Panc1 (cell line): ENCODE measurements at regions not wholly inside any gene's neighbourhood (a gene's known extent, or its start where the extent isn't known, plus 50 kb on each side); places are given as distances from the start of the nearest gene placed in this dataset.

Experiments
- ATAC-seq: fragments of 200-7000 bp; cut with Tn5 transposase; 2 replicates; pipeline ENCODE4 v1.9.1; 2020; ENCODE audit warnings: mild to moderate bottlenecking, moderate library complexity
- BruUV-seq: library from RNA; stranded (reverse); fragments of 400-500 nt; replicated peaks from 2 replicates; lab custom pipeline; 2021; lab: Mats Ljungman, UMichigan
- CTCF ChIA-PET: fragments of 300-600 bp; sonication (Branson Sonifier 250); formaldehyde crosslinking; loops from one replicate; lab custom pipeline; 2022; ENCODE audit warnings: antibody characterized with exemption; lab: Charles Lee
- POLR2A ChIA-PET: fragments of 300-600 bp; sonication (Branson Sonifier 250); formaldehyde crosslinking; loops from one replicate; lab custom pipeline; 2022; ENCODE audit warnings: antibody characterized with exemption; lab: Charles Lee
- DNase-seq: peaks from one replicate; pipeline ENCODE4 v3.0.0-alpha.2; 2010; ENCODE audit warnings: low read depth, low spot score
- H3K27ac ChIP-seq: 2 replicates; pipeline ENCODE4 v1.5.1; 2011; ENCODE audit warnings: mild to moderate bottlenecking, low read length, inconsistent platforms
- H3K27me3 ChIP-seq: fragments of 200-500 bp; sonication (Bioruptor generic); 2 replicates; pipeline ENCODE4 v1.6.0; 2014; ENCODE audit warnings: low read length, inconsistent platforms; ENCODE audit not compliant: control insufficient read depth, insufficient read depth
- H3K36me3 ChIP-seq: fragments of 200-500 bp; sonication (Bioruptor generic); 2 replicates; pipeline ENCODE4 v1.5.1; 2014; ENCODE audit warnings: inconsistent platforms, mild to moderate bottlenecking, low read length, moderate library complexity; ENCODE audit not compliant: control insufficient read depth, insufficient read depth
- H3K4me1 ChIP-seq: 2 replicates; pipeline ENCODE4 v1.5.1; 2011; ENCODE audit warnings: inconsistent platforms, mild to moderate bottlenecking, low read length, moderate library complexity; ENCODE audit not compliant: control insufficient read depth, insufficient read depth
- H3K4me3 ChIP-seq, 2 experiments: 2 replicates each; pipeline ENCODE4 v1.5.1; 2011 to 2012; ENCODE audit warnings: low read depth in 2 of 2, low read length in 2 of 2, mild to moderate bottlenecking in 2 of 2, inconsistent platforms in 1 of 2, moderate library complexity in 1 of 2
- H3K9me3 ChIP-seq: fragments of 200-500 bp; sonication (Bioruptor generic); 2 replicates; pipeline ENCODE4 v1.5.1; 2014; ENCODE audit warnings: low read depth, mild to moderate bottlenecking, inconsistent platforms, low read length, moderate library complexity; ENCODE audit not compliant: control insufficient read depth, insufficient read depth
- POLR2AphosphoS5 ChIP-seq: IDR thresholded peaks from 2 replicates; pipeline ENCODE4 v1.6.1; 2012; ENCODE audit warnings: mild to moderate bottlenecking, low read depth, low read length, moderate library complexity
- SIN3A ChIP-seq: IDR thresholded peaks from 2 replicates; pipeline ENCODE4 v1.6.1; 2012; ENCODE audit warnings: low read depth, mild to moderate bottlenecking, low read length, moderate library complexity, borderline replicate concordance; ENCODE audit not compliant: insufficient read depth
- TCF7L2 ChIP-seq: IDR thresholded peaks from 2 replicates; pipeline ENCODE4 v1.6.1; 2011; ENCODE audit warnings: mild to moderate bottlenecking, low read depth, low read length, inconsistent platforms
- in situ Hi-C: cut with HindIII; loops from 2 replicates; pipeline ENCODE4 v1.10.0; 2016; ENCODE audit warnings: low sequenced_read_pairs, low pct_unique_long_range_greater_than_20kb
- intact Hi-C: fragments of 100-400 bp; cut with micrococcal nuclease; formaldehyde crosslinking; loops from one replicate; pipeline ENCODE4 v1.10.0; 2022; ENCODE audit not compliant: unreplicated experiment
- TF ChIP-seq, protein P1 (sequence below), 2 experiments: IDR thresholded peaks; 2 replicates each; pipeline ENCODE4 v1.6.1; 2011 to 2012; ENCODE audit warnings: low read depth in 2 of 2, control low read depth in 1 of 2, low read length in 1 of 2, mild to moderate bottlenecking in 1 of 2, moderate library complexity in 1 of 2; ENCODE audit not compliant: insufficient read depth in 1 of 2
- TF ChIP-seq, protein P2 (sequence below): fragments of 450-650 bp; IDR thresholded peaks from 2 replicates; pipeline ENCODE4 v1.5.1; 2017; ENCODE audit warnings: mild to moderate bottlenecking

- intact Hi-C loops (no loop called here), in situ Hi-C loops (no loop called here)
- BruUV-seq: no TSS peak
- POLR2A ChIA-PET: no interaction called here
- H3K4me1 ChIP-seq: no peaks in the 10 kb centered on the region
- no peaks in the 10 kb centered on the region for H3K27me3 ChIP-seq
- ATAC-seq (no peak), DNase-seq (no peak)
- CTCF ChIA-PET: no interaction called here
- H3K4me3 ChIP-seq: no peak overlapping the region
- TF ChIP-seq TCF7L2 (no peak), SIN3A (no peak), POLR2AphosphoS5 (no peak)
- TF ChIP-seq, protein P1, sequence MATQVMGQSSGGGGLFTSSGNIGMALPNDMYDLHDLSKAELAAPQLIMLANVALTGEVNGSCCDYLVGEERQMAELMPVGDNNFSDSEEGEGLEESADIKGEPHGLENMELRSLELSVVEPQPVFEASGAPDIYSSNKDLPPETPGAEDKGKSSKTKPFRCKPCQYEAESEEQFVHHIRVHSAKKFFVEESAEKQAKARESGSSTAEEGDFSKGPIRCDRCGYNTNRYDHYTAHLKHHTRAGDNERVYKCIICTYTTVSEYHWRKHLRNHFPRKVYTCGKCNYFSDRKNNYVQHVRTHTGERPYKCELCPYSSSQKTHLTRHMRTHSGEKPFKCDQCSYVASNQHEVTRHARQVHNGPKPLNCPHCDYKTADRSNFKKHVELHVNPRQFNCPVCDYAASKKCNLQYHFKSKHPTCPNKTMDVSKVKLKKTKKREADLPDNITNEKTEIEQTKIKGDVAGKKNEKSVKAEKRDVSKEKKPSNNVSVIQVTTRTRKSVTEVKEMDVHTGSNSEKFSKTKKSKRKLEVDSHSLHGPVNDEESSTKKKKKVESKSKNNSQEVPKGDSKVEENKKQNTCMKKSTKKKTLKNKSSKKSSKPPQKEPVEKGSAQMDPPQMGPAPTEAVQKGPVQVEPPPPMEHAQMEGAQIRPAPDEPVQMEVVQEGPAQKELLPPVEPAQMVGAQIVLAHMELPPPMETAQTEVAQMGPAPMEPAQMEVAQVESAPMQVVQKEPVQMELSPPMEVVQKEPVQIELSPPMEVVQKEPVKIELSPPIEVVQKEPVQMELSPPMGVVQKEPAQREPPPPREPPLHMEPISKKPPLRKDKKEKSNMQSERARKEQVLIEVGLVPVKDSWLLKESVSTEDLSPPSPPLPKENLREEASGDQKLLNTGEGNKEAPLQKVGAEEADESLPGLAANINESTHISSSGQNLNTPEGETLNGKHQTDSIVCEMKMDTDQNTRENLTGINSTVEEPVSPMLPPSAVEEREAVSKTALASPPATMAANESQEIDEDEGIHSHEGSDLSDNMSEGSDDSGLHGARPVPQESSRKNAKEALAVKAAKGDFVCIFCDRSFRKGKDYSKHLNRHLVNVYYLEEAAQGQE (IDR thresholded peaks at IDR 0.05; ENCODE audit: insufficient read depth in 1 of 2, low read depth in 2 of 2, low read length in 1 of 2): no peak
- TF ChIP-seq, protein P2, sequence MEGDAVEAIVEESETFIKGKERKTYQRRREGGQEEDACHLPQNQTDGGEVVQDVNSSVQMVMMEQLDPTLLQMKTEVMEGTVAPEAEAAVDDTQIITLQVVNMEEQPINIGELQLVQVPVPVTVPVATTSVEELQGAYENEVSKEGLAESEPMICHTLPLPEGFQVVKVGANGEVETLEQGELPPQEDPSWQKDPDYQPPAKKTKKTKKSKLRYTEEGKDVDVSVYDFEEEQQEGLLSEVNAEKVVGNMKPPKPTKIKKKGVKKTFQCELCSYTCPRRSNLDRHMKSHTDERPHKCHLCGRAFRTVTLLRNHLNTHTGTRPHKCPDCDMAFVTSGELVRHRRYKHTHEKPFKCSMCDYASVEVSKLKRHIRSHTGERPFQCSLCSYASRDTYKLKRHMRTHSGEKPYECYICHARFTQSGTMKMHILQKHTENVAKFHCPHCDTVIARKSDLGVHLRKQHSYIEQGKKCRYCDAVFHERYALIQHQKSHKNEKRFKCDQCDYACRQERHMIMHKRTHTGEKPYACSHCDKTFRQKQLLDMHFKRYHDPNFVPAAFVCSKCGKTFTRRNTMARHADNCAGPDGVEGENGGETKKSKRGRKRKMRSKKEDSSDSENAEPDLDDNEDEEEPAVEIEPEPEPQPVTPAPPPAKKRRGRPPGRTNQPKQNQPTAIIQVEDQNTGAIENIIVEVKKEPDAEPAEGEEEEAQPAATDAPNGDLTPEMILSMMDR: no peak
- no peak overlapping the region for H3K27ac ChIP-seq
- no peaks in the 10 kb centered on the region for H3K36me3 ChIP-seq
- no peaks in the 10 kb centered on the region for H3K9me3 ChIP-seq
Observed at GRCh38 chr12:126932156-126932555, 1334.8 kb upstream of the TMEM132C start.

GRCh38 chr12:126935435-126935834 lies 1331.5 kb upstream of the TMEM132C start:
- H3K27ac ChIP-seq: no peak overlapping the region
- intact Hi-C loops (no loop called here), in situ Hi-C loops (no loop called here)
- no peak for DNase-seq
- no TSS peak for BruUV-seq
- POLR2A ChIA-PET: no interaction called here
- no peaks in the 10 kb centered on the region for H3K27me3 ChIP-seq
- H3K9me3 ChIP-seq: no peaks in the 10 kb centered on the region
- ATAC-seq: no peak
- no peaks in the 10 kb centered on the region for H3K36me3 ChIP-seq
- H3K4me3 ChIP-seq: no peak overlapping the region
- no peaks in the 10 kb centered on the region for H3K4me1 ChIP-seq
- TF ChIP-seq, protein P2: no peak
- TF ChIP-seq TCF7L2: no peak
- no peak for TF ChIP-seq POLR2AphosphoS5
- TF ChIP-seq, protein P1 (IDR thresholded peaks at IDR 0.05; ENCODE audit: insufficient read depth in 1 of 2, low read depth in 2 of 2, low read length in 1 of 2): no peak
- no peak for TF ChIP-seq SIN3A
- CTCF ChIA-PET: no interaction called here
